ENCODE measurements at regions not wholly inside any gene's neighbourhood (a gene's known extent, or its start where the extent isn't known, plus 50 kb on each side); places are given as distances from the start of the nearest gene placed in this dataset.
"Not testable (repeated sequence)": the region's sequence is repeated elsewhere in the genome, so short reads cannot be mapped to it uniquely, and the experiment has no call there.

DNA sequence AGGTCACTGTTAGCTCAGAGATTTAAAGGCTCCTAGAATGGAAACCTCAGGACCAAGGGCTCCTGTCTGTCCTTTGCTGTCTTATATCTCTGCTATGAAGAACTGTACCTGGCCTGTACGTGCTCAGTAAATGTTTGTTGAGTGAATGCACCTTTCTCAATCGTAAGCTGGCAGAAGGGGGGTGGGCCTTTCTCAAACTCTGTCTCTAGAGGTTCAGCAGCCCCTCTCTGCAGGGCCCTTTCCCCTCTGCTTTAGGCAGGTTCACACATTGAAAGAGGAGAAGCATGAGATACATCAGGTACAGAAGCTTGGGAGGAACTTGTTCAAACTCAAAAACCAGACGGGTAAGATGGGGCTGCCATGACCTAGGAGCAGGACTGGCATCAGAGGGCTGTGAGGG is 155.6 kb downstream of the GOLGA6L4 start:
- H3K4me1 ChIP-seq (ENCODE audit: insufficient read depth, low read length), result no peaks in the 10 kb centered on the region
- BruUV-seq (replicated peaks), result no TSS peak
- DNase-seq, result no peak
- H3K36me3 ChIP-seq (ENCODE audit: low read depth, low read length), result no peaks in the 10 kb centered on the region
- H3K9me3 ChIP-seq (ENCODE audit: low read length), result no peaks in the 10 kb centered on the region
- POLR2A ChIA-PET (ENCODE audit: unreplicated experiment), result no interaction called here
- no peak overlapping the region for H2AFZ ChIP-seq (ENCODE audit: low read length)
- no peaks in the 10 kb centered on the region for H3K79me2 ChIP-seq (ENCODE audit: low read length)
- no peaks in the 10 kb centered on the region for H3K9me2 ChIP-seq (replicated peaks; ENCODE audit: low read length)
- no peak overlapping the region for H3K9ac ChIP-seq (ENCODE audit: low read length)
- H3F3A ChIP-seq (ENCODE audit: low read length, unreplicated experiment), result no peaks in the 10 kb centered on the region
- H3K4me3 ChIP-seq (ENCODE audit: low read length), result no peak overlapping the region
- ATAC-seq, result no peak
- no peaks in the 10 kb centered on the region for H3K27me3 ChIP-seq (ENCODE audit: low read length)
- no peaks in the 10 kb centered on the region for H4K20me1 ChIP-seq (ENCODE audit: low read length)
- CTCF ChIA-PET, result no interaction called here
- TF ChIP-seq CTCF (conservative IDR thresholded peaks at IDR 0.05; ENCODE audit: low read depth, low read length), result no peak
- no peak for TF ChIP-seq EZH2phosphoT487 (IDR thresholded peaks at IDR 0.05; ENCODE audit: borderline replicate concordance, low read length)
- no peak for TF ChIP-seq EZH2 (IDR thresholded peaks at IDR 0.05; ENCODE audit: low read length, unreplicated experiment)
- H3K4me2 ChIP-seq (ENCODE audit: low read length), result no peak overlapping the region
- intact Hi-C loops (cut with micrococcal nuclease), result no loop called here
- no peak overlapping the region for H3K27ac ChIP-seq (ENCODE audit: low read length)

DNA sequence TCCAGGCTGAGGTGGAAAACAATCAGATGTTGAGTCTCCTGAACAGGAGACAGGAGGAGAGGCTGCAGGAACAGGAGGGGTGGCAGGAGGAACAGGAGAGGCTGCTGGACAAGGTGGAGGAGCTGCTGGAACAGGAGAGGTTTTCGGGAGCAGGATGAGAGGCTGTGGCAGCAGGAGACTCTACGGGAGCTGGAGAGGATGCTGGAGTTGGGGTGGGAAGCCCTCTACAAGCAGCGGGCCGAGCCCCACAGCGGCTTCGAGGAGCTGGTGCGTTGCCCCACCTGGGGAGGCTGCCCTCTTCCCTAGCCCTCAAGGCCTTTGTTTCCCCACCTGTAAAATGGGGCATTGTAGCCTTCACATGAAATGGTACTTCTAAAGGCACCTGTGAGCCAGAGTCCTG is 156.4 kb downstream of the GOLGA6L4 start:
- H3K4me1 ChIP-seq (ENCODE audit: insufficient read depth, low read length); H3F3A ChIP-seq (ENCODE audit: low read length, unreplicated experiment); H3K9me3 ChIP-seq (ENCODE audit: low read length); DNase-seq; H3K4me2 ChIP-seq (ENCODE audit: low read length); H2AFZ ChIP-seq (ENCODE audit: low read length); H3K9ac ChIP-seq (ENCODE audit: low read length); H3K36me3 ChIP-seq (ENCODE audit: low read depth, low read length); BruUV-seq (replicated peaks); H3K79me2 ChIP-seq (ENCODE audit: low read length); POLR2A ChIA-PET (ENCODE audit: unreplicated experiment); CTCF ChIA-PET; H3K4me3 ChIP-seq (ENCODE audit: low read length); H3K27me3 ChIP-seq (ENCODE audit: low read length); H3K9me2 ChIP-seq (replicated peaks; ENCODE audit: low read length); intact Hi-C loops (cut with micrococcal nuclease); H3K27ac ChIP-seq (ENCODE audit: low read length); H4K20me1 ChIP-seq (ENCODE audit: low read length); ATAC-seq: not testable (repeated sequence)

- H3K9me2 ChIP-seq (replicated peaks; ENCODE audit: low read length); H4K20me1 ChIP-seq (ENCODE audit: low read length); H3K4me1 ChIP-seq (ENCODE audit: insufficient read depth, low read length); H3K9ac ChIP-seq (ENCODE audit: low read length); H3K27me3 ChIP-seq (ENCODE audit: low read length); POLR2A ChIA-PET (ENCODE audit: unreplicated experiment); H3K9me3 ChIP-seq (ENCODE audit: low read length); H3F3A ChIP-seq (ENCODE audit: low read length, unreplicated experiment); DNase-seq; CTCF ChIA-PET; BruUV-seq (replicated peaks); H3K4me3 ChIP-seq (ENCODE audit: low read length); H3K27ac ChIP-seq (ENCODE audit: low read length); H3K4me2 ChIP-seq (ENCODE audit: low read length); ATAC-seq; H2AFZ ChIP-seq (ENCODE audit: low read length); H3K36me3 ChIP-seq (ENCODE audit: low read depth, low read length); H3K79me2 ChIP-seq (ENCODE audit: low read length); intact Hi-C loops (cut with micrococcal nuclease): not testable (repeated sequence)
Measured at GRCh38 chr15:84393386-84393936, 157.9 kb downstream of the GOLGA6L4 start.

DNA sequence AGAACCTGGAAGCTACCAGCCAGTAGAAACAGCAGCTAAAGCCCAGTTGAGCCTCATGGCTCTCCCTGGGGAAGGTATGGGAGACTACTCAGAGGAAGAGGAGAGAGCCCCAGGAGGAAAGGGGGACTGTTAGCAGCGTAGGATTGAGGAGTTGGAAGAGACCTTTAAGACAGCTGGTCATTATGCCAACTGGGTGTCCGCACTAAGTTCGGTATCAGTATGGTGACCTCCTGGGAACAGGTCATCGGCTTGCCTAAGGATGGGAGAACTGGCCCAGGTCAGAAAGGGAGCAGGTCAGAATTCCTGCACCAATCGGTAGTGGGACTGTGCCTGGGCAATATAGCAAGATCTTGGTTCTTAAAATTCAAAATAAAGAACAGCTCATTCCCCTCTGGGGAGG is 158.4 kb downstream of the GOLGA6L4 start:
- H3K36me3 ChIP-seq (ENCODE audit: low read depth, low read length); BruUV-seq (replicated peaks); H3K4me1 ChIP-seq (ENCODE audit: insufficient read depth, low read length); CTCF ChIA-PET; H3K4me2 ChIP-seq (ENCODE audit: low read length); H3K27me3 ChIP-seq (ENCODE audit: low read length); H3K9me2 ChIP-seq (replicated peaks; ENCODE audit: low read length); H3K4me3 ChIP-seq (ENCODE audit: low read length); ATAC-seq; intact Hi-C loops (cut with micrococcal nuclease); H2AFZ ChIP-seq (ENCODE audit: low read length); POLR2A ChIA-PET (ENCODE audit: unreplicated experiment); H4K20me1 ChIP-seq (ENCODE audit: low read length); H3K79me2 ChIP-seq (ENCODE audit: low read length); DNase-seq; H3F3A ChIP-seq (ENCODE audit: low read length, unreplicated experiment); H3K27ac ChIP-seq (ENCODE audit: low read length); H3K9me3 ChIP-seq (ENCODE audit: low read length); H3K9ac ChIP-seq (ENCODE audit: low read length): not testable (repeated sequence)

- H3K9me2 ChIP-seq (replicated peaks; ENCODE audit: low read length); CTCF ChIA-PET; H3K9me3 ChIP-seq (ENCODE audit: low read length); H2AFZ ChIP-seq (ENCODE audit: low read length); H3K4me3 ChIP-seq (ENCODE audit: low read length); DNase-seq; H3K36me3 ChIP-seq (ENCODE audit: low read depth, low read length); H3F3A ChIP-seq (ENCODE audit: low read length, unreplicated experiment); H3K4me1 ChIP-seq (ENCODE audit: insufficient read depth, low read length); H3K27ac ChIP-seq (ENCODE audit: low read length); H3K79me2 ChIP-seq (ENCODE audit: low read length); ATAC-seq; intact Hi-C loops (cut with micrococcal nuclease); H3K9ac ChIP-seq (ENCODE audit: low read length); BruUV-seq (replicated peaks); H4K20me1 ChIP-seq (ENCODE audit: low read length); H3K27me3 ChIP-seq (ENCODE audit: low read length); H3K4me2 ChIP-seq (ENCODE audit: low read length); POLR2A ChIA-PET (ENCODE audit: unreplicated experiment): not testable (repeated sequence)
Measured at GRCh38 chr15:84395384-84395783, 159.8 kb downstream of the GOLGA6L4 start.

- H3K9me2 ChIP-seq (replicated peaks; ENCODE audit: low read length); ATAC-seq; CTCF ChIA-PET; H3K9me3 ChIP-seq (ENCODE audit: low read length); H3K27me3 ChIP-seq (ENCODE audit: low read length); H3F3A ChIP-seq (ENCODE audit: low read length, unreplicated experiment); H4K20me1 ChIP-seq (ENCODE audit: low read length); H3K4me2 ChIP-seq (ENCODE audit: low read length); H3K27ac ChIP-seq (ENCODE audit: low read length); DNase-seq; H3K4me3 ChIP-seq (ENCODE audit: low read length); POLR2A ChIA-PET (ENCODE audit: unreplicated experiment); intact Hi-C loops (cut with micrococcal nuclease); H3K4me1 ChIP-seq (ENCODE audit: insufficient read depth, low read length); H3K9ac ChIP-seq (ENCODE audit: low read length); H3K79me2 ChIP-seq (ENCODE audit: low read length); BruUV-seq (replicated peaks); H2AFZ ChIP-seq (ENCODE audit: low read length); H3K36me3 ChIP-seq (ENCODE audit: low read depth, low read length): not testable (repeated sequence)
Measured at GRCh38 chr15:84395881-84396280, 160.3 kb downstream of the GOLGA6L4 start.
